Middle frontal gyrus (tissue), 1 donor: ENCODE measurements at regions not wholly inside any gene's neighbourhood (a gene's known extent, or its start where the extent isn't known, plus 50 kb on each side); places are given as distances from the start of the nearest gene placed in this dataset.
"Not testable (repeated sequence)": the region's sequence is repeated elsewhere in the genome, so short reads cannot be mapped to it uniquely, and the experiment has no call there.

Experiments
- DNase-seq: peaks from one replicate; pipeline ENCODE4 v3.0.0-alpha.2; 2015; ENCODE audit warnings: low spot score; ENCODE audit errors: extremely low spot score

DNA sequence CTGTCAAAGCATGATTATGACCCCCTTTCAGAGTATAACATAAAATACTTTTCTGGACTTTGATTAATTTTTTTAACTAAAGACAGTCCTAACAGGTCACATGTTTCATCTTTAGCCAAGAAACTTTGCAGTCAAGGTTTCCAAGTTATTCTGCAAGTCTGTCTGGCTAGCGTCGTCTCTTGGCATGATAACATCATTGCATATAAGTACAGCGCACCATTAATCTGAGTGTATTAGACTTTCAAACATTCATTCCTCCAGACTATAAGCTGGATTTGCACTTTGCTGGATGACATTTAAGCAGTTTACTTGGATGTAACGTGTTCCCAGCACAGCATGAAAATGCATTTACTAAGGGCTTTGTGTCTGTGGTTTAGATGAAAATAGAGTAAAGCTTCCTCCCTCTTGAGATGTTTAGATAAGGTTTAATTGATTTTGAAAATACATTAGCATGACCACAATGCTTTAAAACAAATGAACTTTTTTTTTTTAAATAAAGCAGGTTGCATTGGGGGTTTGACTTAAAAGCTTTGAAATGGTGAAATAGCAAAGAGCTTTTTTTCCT, 349.0 kb upstream of the MTPN start:
- no peak for DNase-seq

DNA sequence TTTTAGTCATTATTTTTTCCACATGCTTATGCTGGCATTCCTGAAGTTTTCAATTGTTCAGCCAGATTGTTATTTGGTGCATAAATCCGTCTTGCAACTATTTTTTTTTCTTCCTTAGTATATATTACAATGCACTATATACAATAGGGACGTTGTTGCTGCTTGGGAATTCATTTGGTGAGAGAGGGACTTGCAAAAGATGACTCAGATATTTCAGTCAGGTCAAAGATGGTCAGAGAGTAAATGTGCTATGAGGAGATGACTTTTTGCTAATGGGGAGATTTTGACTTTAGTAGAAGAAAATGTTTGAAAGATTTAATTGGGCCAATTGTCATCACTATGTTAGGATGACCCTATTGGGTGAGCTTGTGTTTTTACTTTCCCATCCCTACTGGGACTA, 348.4 kb upstream of the MTPN start:
- DNase-seq = no peak

DNA sequence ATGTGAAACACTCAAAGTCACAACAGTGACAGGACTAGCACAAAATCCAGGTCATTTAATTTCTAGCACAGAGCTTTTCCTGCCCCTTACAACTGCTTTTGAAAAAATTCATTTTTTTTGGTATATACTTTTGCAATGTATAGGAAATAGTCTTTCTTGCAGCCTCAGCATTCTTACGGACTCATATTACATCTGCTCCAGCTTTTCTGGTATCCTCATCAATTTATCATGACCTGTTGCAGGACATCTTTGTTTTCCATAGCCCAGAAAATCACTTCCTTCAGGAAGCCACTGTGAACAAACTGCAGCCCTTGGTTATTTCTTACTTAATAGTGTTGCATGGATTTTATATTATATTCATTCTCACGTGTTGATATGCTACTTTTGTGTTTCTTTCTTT, 347.9 kb upstream of the MTPN start:
- no peak for DNase-seq

DNA sequence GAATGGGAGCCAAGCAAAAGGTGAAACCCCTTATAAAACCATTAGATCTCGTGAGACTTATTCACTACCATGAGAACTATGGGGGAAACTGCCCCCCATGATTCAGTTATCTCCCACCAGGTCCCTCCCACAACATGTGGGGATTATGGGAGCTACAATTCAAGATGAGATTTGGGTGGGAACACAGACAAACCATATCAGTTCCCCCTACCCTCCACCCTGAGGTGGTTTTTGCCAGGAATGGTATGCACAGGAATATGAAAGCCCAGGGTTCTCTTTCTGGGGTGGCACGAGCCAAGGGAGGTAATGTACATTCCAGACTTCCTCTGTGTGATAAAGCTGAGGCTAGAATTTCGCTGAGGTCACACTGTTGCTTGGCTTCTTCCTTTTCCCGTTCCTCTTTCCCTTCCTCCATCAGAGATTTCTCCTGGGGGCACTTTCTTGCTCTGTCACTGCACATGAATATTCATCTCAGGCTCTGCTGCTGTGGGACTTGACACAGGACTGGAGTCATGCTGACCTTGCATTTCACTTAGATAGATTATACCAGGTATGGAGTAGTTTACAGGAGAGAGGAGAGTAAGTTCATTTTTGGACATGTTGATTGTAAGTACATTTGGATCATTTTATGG, 347.0 kb upstream of the MTPN start:
- DNase-seq = no peak

DNA sequence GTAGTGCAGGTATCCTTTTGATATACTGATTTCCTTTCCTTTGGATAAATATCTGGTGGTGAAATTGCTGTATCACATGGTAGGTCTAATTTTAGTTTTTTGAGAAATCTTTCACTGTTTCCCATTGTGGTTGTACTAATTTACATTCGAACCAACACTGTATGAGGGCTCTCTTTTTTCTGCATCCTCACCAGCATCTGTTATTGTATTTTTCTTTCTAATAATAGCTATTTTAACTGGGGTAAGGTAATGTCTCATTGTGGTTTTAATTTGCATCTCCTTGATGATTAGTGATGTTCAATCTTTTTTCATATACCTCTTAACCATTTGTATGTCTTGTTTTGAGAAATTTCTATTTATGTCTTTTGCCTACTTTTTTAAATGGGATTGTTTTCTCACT, 335.4 kb upstream of the MTPN start:
- no peak for DNase-seq

DNA sequence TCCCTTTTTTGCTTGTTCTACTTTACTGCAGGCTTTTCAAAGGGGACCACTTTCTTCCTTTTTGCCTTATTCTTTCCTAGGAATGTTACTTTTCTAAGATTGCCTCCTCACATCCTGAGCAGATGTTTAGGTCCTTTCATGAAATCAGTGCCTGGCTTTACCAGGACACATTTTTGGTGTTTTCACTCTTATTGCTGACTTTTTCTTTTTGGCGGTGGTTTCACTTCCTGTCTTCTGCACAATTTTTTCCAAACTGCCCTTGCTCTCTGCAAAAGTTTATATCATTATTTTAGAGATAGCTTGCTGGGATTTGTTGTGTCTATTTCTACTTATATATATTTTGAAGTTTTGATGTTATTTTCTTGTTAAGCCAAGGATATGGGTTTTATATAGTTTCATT, 332.2 kb upstream of the MTPN start:
- DNase-seq = no peak

DNA sequence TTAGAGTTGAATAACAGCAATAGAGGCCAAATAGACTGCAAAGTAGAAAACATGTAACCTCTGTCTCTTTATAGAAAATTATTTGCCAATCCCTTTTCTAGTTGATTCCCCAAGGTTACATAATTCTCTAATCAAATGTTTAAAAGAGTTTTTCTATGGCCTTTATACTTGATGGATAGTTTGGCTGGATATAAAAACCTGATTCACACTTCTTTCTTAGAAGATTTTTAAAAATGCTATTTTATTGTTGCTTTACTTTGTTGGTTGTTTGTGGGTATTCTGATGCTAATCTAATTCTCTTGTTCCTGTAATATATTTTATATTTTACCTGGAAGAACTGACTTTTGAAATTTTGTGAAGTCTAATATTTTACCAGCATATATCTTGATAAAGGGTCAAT, 331.1 kb upstream of the MTPN start:
- DNase-seq = no peak

DNA sequence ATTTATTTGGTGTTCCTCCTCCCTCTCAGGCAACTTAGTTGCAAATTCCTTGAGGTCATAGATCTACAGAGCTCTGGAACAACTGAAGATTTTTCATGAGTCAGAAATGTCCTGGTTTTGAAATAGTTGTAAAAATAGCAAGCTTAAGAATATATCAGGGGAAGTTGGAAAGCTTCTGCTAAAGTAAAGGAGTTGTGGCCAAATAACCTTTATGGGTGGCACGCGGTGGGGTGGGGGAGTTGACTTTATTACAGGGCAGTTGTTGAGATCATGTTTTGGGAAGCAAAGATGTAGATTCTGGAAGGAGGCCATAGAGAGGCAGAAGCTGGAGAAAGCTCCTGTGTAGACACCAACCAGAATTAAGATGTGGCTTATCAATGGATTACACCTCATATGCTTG, 326.0 kb upstream of the MTPN start:
- no peak for DNase-seq

DNA sequence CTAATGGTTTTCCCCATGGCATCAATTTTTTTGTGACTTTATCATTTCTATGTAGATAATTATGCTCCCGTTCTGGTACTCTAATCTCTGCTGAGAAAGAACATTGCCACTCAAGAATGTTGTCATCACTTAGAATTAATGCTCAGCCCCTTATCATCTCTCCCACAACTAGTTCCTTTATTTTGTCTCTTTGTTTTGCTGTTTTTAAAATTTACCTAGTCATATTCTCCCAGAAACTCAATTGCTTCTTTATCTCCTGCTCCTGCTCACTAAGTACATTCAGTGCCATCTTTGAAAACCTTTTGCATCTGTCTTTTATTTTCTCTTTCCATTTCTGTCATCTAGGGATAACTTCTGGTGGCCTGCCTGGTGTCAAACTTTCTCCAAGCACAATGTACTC, 324.9 kb upstream of the MTPN start:
- DNase-seq = no peak

DNA sequence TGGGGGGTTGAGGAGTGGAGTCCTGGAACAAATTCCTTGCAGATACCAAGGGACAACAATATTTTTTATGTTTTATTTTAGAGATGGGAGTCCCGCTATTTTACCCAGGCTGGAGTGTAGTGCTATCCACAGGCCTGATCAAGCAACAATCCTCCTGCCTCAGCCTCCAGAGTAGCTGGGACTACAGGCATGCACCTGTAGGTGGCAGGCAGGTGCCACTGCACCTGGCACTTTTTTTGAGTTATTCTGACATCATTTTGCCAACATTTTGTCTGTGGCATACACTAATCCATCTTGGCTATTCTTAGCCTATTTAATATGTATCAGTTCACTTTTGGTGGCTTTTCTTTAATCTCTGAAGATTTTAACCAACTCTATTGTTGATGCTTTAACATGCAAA, 317.8 kb upstream of the MTPN start:
- DNase-seq = no peak

DNA sequence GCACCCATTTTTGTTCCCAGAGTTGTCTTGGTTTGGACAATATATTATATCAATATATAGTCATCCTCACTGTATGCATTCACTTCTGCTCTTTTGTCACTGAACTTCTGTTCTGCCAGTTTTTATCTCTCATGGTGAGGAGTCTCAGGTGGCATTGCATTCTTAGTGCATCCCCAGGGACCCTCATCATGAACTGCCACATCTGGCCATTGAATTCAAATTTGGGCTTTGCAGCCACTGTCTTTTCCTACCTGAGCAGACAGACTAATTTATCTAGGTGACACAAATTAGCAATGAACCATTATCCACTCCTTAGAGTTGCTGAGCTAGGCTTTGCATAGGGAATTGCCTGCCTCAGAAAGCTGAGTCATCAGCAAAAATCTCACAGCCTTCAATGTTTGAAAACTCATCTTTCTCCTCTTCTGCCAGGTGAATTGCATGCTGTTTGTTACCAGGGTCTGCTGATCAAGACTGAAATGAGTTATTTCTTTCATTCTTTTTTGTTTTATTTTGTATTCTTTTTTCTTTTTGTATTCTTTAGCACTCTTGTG, 316.8 kb upstream of the MTPN start:
- DNase-seq = no peak

DNA sequence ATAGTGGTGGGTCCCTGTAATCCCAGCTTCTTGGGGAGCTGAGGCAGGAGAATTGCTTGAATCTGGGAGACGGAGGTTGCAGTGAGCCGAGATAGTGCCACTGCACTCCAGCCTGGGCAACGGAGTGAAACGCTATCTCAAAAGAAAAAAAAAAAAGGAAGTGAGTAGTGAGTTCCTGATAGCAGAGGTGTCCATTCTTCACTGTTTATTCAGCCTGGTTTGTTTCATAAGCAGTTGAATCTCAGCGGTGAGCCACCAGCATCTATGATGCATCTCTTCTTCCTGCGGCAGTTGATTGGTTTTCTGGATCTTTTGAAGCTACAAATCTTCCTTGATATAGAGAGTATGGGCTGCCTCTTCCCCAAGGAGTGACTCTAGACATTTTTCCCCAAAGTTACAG, 316.1 kb upstream of the MTPN start:
- no peak for DNase-seq

DNA sequence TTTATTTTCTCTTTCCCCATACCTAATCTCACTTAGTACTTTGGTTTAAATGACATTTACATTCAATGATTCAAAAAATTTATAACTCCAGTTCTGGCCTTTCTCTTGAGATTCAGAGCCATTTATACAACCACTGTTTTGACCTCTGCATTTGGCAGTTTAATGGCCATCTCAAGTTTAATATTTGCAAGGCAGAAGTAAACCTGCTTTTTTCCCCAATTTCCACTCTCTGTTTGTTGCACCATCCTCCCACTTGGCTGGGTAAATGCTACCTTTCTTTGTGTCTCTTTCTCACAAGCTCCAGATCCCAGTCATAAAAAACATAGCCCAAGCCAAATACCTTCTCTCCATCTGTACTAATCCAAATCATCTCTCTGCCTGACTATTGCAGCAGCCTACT, 315.2 kb upstream of the MTPN start:
- no peak for DNase-seq

DNA sequence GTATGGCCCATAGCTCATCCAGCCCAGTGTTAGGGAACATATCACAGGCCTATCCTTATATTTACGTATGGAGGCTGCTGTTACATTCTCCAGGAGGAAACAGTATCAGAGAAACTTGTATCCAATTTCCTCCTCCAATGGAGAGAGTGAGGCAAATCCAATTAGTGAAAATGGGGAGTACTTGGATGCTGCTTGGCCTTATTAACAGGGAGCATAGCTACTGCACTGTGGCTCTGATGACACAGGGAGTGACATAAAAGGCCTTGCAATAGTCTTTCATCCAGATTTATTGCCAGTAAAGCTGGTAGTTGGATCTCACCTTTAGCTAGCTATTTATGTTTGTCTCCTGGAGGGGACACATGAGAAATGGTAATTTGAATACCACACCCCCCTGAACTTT, 313.2 kb upstream of the MTPN start:
- DNase-seq = no peak

DNA sequence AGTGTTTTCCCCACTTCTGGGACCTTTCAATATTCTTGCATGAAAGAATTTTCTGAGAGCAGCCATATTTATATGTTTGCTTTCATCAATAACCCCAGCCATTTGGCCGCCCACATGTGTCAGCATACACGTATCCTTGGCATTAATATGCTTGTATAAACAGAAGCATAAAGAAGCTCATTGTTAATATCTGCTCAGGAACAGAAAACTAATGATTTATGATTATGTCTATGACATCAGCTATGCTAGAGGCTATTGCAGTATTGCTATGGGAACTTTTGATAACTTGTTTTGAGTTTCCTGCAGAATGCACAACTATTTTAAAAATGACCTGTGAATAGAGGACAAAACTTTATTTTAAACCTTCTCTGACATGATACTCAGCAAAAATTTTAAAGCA, 300.9 kb upstream of the MTPN start:
- DNase-seq = no peak

DNA sequence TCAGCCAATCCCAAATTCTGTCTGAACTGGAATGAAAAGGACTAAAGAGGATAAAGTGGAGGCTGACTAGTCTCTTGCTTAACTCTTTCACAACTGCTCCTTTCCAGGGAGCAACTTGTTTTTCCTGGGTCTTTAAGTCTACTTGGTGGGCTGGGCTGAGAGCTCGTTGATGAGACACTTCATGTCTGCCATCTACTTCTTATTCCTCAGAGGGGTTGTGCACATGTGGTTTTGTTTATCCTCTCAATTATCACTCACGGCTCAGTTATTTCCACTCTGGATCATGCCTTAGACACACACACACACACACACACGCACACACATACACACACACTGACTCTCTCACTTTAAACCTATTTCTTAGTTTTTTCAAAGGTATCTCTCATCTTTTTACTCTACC, 298.6 kb upstream of the MTPN start:
- no peak for DNase-seq

DNA sequence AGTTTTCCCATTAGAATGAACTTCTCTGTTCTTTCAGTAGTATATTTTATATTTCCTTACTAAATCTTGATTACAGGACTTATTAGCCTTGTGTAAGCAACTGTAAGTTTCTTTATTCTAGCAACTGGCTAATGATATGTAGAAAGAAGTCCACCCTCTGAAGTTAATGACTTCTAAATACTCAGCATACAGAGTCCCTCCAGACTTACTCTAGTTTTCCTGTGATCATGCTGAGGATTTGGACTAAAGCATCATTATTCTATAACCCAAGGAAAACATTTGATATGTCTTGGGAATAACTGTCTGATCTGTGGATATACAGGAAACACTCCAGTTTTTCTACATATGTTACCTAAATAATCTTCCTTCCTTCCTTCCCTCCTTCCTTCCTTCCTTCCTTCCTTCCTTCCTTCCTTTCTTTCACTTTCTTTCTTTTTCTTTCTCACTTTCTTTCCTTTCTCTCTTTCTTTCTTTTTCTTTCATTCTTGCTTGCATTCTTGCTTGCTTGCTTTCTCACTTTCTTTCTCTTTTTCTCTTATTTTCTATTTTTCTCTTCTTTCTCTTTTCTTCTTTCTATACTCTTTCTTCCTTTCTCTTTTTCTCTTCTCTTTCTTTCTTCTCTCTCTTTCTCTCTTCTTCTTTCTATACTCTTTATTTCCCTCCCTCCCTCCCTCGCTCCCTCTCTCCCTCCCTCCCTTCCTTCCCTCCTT, 297.6 kb upstream of the MTPN start:
- DNase-seq = no peak

DNA sequence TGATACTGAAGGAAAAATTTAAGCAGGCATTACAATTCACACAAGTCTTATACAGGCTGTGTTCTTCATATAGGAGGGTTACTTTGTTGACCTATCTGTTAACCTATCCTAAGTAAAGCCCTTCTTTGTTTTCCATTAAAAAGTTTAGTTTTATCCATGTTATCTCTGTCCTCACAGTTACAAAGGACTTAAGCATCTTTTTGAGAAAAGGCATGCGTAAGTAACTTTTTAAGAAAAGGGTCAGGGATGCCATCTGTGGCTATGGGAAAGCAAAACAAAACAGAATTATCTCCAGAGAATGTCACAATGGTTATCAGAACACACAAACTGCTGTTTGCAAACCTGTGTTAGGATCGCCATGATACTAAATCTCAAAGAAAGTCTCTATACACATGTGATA, 295.8 kb upstream of the MTPN start:
- DNase-seq = no peak

DNA sequence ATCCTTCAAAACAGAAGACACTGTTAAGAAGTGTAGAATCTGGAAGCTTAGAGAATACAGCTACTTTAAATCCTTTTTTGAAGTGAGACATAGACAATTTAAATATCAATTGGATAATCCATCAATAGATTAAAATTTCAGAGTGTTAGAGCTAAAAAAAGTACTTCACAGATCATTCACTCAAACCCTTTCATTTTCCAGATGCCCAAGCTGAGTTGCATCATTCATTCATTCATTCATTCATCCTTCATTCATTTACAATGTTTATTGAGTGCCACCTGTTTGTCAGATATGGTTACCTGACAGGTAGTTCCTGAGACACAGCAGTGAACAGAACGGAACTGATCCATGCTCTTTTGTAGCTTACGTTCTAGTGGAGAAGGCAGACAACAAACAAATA, 290.7 kb upstream of the MTPN start:
- DNase-seq = no peak

DNA sequence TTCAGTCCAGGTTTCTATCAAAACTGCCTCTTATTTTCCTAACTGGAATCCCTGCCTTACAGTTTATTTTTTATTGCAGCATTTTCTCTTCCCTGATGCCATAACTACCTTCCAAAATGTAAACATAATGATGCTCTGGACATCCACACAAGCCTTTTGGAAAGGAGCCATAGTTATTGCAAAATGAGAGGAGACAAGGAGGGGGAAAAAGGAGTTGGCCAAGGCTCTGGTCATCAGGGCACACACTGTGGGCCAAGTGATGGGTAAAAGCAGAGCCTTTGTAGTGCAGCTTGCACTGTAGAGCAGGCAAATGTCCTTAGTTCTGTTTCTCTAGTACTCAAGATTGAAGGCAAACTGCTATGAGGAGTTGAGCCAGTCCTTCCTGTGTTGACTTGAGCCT, 289.3 kb upstream of the MTPN start:
- no peak for DNase-seq

DNA sequence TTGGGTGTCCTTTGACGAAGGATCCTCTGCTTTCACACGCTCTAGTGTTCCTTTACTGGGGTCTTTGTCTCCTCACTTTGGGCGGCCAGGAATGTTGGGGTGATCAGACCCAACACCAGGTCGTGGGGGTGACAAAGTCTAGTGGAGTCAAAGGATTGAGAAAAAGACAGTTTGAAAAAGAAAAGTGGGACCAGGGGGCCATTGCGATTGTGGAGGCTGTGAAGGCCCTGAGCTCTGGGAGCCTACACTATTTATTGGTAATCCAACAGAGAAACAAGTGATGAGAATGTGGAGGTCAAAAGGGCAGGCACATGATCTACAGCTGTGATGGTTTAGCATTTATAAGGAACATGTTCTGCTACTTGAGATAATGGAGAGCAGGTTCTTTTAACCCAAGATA, 287.1 kb upstream of the MTPN start:
- DNase-seq = not testable (repeated sequence)

DNA sequence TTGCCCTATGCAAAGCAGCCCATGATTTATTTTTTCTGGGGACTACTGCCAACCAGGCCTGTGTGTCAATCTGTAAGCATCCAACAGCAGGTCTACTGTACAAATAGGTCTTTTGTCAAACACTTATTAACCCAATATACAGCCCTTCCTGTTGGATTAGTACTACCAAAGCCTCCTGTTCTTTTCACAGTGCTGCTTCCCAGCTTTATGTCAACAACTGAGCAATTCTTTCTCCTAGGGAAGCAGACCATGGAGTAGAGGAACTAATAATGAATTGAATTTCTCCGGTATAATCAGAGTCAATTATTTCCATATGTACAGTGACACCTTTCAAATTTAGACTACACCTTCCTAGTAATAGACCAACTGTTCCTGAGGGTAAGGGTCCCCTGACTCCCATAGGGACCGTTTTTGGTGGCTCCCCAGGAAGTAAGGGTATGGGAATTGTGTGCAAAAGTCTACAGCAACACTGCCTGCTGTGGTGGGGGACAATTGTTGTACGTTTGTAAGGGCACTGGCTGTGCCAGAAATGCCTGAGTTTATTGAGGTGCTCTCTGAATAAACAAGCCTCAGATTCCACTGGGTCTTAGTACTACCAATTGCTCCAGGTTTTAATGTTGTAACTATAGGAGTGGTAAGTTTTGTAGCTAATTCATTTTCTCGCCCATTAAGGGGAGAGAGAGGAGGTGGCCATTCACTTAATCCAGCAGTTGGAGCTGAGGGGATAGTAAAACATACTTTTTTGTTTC, 286.1 kb upstream of the MTPN start:
- DNase-seq = not testable (repeated sequence)
